GM18909 (cell line): ENCODE measurements at regions not wholly inside any gene's neighbourhood (a gene's known extent, or its start where the extent isn't known, plus 50 kb on each side); places are given as distances from the start of the nearest gene placed in this dataset.
A peak's percentile ranks its signal among the peaks of the same experiment; 100 is the strongest.
"Not testable (repeated sequence)": the region's sequence is repeated elsewhere in the genome, so short reads cannot be mapped to it uniquely, and the experiment has no call there.

Experiments
- ATAC-seq: cut with Tn5 transposase; IDR thresholded peaks from one replicate; pipeline ENCODE4 v1.9.1; 2021; ENCODE audit warnings: mild to moderate bottlenecking; ENCODE audit not compliant: unreplicated experiment, poor library complexity

DNA sequence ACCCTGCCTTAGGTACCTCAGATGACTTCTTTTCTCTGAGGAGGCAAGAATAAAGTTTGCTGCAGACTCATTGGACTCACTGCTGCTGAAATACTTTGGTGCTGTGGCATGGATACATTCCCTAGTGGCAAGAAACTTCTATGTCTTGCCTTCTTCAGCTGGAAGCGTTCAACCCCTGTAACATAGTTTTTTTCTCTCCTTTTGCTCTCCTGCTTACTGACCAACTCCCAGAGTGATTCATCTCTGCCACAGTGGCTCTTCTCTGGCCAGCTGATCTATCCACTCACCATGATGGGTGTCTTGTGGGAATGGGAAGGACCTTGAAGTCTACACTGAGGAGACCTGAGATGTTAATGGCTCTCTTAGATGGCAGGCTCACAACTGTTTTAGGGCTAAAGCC lies 309.3 kb upstream of the LRRTM4 start:
- ATAC-seq = no peak

DNA sequence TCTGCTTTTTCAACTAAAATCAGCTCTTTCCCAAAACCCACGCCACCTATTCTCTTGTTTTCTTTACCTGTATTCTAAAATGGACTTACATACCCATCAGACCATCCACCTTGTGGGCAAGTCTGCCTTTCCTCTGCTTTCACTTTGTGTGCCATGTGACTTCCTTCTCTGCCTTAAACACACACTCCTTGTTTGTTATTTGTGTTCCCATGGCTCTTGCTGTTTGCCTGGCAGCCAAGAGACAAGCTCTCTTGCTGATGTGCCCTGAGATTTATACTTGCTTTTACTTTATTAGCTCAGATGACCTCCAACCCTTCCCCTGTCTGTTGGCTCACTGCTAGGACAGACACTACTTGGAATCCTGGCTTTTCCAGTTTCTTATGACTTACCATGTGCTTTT lies 309.7 kb upstream of the LRRTM4 start:
- ATAC-seq = no peak

DNA sequence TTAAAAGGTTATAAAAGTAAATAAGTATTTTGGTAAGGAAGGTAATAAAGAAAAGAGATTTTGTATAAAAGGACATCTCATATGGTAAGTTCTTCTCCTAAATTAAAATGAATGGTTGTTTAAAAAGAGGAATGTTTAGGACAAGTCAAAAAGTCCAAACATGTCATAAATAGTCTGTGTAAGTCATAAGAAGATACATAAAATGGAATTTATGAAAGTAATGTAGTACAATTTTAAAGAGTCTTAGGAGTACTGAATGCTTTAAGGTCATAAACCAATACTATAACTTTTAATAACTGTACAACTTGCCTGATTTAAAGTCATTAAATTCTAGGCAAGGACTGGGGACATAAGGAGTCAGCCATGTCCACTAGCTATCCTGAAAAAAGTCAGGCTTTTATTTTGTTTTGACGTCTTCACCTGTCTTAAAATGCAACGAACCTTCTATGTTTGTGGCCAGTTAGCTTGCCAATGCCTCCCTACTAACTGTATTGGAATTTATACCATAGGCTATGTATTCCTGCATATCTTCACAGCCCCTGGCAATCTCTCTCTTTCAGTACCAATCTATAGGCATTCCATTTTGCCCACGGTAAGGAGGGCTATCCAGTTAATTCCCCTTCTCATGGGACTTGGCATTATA lies 312.3 kb upstream of the LRRTM4 start:
- no peak for ATAC-seq

DNA sequence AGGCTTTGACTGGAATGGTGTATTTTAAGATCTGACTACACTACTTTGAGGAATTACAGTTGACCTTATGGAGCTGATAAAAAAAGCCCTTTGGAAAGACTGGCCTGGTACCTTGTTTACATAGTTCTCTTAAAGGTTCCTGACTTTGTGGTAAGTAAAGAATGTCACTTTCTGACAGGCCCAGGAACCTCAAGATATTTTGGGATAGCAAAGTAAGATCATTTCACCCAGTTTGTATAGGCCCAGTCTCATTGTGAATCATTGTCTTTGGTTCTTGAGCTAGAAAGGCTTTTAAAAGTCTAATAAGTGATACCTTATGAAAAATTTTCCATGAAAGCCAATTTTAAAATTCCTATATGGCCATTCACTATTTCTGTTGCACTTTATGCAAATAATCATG lies 316.3 kb upstream of the LRRTM4 start:
- no peak for ATAC-seq

DNA sequence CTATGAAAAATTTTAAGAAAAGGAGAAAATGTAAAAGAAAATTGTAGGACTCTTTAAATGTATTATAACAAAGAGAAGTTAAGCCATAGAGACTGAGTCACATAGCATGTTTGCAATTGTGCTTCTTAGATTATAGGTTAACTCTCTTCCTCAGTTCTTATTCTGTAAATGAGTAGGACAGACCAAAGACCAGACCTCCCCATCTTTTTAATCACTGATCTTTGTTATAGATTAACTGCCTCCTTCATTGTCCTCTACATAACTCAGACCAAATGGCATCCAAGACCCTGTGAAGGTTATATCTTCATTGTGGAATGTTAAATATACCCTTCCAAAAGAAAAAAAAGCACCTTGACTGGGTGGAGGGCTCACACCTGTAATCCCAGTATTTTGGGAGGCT lies 316.9 kb upstream of the LRRTM4 start:
- ATAC-seq = peak; percentile 50

DNA sequence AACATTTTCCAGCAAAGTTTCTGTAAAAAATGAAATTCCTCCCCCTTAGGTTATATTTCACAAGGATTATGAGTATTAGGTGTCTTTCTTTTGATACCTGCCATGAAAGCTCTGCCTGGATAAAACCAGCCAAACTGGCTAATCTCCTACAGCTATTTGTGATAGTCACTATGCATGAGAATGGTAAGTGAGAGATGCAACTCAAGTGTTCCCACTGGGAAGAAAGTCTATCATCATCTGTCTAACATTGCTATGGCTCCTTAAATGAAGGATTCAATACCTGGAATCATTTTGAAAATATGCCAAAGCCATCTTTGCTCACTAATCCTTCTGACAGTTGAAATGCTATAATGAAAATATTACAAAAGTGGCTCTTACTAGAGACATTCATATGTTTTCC lies 339.9 kb upstream of the LRRTM4 start:
- no peak for ATAC-seq

DNA sequence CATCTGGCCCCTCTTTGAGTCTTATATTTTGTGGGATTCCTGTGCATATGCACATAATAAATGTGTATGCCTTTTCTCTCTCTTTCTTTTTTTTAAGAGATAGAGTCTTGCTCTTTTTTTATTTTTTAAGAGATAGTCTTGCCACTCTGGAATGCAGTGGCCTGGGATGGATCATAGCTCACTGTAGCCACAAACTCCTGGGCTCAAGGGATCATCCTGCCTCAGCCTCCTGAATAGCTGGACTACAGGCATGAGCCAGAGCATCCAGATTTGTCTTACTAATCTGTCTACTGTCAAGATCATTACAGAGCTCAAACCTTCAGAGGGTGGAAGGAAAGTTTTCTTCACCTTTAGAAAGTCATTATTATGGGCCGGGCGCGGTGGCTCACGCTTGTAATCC lies 342.2 kb upstream of the LRRTM4 start:
- ATAC-seq = no peak

DNA sequence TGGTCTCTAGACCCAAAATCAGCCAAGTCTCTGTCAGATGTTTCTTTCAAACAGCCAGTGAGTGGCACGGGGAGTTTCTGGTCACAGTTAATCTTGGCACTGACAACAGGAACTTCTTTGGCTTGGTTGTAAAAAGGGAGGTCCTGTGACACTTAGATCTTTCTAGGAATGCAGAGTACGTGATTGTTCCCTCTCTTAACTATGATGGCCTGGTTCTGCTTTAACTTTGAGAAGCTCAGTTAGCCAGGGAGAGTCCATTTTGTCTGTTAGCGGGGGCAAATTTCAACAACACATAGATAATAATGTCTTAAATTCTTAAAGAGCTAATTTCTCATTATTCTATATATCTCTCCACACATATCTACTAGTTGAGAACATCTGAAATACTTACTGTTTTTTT lies 344.5 kb upstream of the LRRTM4 start:
- no peak for ATAC-seq

DNA sequence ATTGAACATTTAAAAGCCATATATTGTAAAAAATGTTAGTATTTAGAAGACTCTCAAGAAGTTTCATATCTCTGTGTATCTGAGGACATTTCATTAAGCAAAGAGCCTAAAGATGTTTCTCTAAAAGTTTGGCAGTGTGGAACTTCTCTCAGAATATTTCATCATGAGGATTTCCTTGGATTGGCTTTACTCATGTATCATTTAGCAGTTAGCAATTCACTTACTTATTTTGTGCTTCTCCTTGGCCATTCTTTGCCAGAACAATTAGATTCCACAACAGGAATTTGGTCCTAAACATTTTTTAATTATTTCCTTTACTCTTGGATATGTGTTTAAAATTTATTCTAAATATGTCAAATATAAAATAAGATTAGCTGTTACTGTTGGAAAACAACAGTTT lies 345.0 kb upstream of the LRRTM4 start:
- ATAC-seq = no peak

DNA sequence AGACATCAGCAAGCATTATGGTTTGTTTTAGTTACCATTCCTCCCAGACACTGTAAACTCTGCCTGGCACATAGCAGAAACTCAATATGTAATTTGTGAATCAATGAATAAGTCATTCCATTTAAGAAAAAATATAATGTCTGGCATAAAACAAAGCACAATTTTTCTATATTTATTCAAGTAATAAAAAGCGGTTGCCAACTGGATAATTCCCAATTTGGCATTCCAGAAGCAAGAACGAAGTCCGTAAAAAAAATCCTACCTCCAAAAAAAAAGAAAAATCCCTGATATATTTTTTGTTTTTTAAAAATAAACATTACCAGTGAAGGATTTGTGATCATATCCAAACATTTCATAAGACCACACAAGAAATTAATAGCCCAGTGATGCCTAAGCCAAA lies 351.3 kb upstream of the LRRTM4 start:
- no peak for ATAC-seq

DNA sequence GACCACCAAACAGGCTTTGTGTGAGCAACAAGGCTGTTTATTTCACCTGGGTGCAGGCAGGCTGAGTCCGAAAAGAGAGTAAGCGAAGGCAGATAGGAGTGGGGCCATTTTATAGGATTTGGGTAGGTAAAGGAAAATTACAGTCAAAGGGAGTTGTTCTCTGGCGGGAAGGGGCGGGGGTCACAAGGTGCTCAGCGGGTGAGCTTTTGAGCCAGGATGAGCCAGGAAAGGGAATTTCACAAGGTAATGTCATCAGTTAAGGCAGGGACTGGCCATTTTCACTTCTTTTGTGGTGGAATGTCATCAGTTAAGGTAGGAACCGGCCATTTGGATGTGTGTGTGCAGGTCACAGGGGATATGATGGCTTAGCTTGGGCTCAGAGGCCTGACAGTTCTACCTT lies 378.0 kb upstream of the LRRTM4 start:
- not testable (repeated sequence) for ATAC-seq

DNA sequence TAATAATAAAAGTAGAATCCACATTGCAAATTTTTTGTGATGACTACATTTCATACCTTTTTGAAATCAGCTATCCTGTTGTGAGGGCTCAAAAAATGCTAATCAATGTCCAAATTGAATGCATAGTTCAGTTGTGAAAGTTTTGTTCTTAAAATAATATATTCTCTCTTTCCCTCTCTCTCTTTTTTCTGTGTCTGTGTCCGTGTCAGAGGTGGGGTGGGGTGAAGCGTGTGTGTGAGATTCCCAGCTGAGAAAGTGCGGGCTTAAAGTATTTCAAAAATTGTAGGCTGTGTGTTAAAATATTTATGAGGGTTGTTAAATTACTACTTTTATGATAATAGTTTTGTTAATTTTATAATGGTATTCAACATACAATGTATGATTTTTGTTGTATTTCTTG lies 388.0 kb upstream of the LRRTM4 start:
- ATAC-seq = no peak

DNA sequence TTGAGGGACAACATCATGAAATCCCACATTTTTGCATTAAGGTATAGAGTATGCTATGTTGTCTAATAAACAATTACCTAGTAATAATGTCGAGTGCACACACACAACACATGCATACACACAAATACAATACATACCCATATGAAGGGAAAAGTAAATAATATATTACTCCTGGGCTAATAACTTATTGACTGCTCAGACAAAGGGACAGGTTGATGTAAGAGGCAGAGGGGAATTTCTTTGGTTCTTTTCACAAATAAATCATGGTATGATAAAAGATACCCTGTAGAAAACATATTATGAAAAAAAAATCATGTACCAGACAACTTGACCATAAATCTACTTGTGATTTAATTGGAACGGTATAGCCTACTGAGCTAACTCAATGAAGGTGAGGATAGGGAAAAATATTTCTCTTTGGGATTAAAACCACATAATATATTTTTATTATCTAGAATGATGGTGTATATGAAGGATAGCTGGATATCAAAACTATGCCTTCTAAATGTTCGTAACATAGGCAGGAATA lies 398.7 kb upstream of the LRRTM4 start:
- ATAC-seq = no peak

DNA sequence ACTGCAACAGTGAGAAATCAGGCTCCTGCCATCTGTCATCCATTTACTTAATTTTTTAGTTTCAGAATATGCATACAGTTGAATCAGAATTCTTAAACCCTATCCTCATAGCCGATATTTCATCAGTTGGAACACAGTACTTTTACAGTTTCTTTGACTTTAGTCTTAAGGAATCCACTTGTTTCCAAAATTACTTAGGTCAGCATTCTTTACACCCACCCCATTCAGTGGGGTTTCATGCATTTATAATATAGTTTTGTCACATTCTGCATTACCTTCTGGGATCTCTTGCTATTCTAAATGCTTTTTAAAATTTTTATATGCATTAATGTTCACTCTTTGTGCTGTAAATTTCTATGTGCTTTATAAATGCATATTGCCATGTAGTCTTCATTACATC lies 400.4 kb upstream of the LRRTM4 start:
- no peak for ATAC-seq

DNA sequence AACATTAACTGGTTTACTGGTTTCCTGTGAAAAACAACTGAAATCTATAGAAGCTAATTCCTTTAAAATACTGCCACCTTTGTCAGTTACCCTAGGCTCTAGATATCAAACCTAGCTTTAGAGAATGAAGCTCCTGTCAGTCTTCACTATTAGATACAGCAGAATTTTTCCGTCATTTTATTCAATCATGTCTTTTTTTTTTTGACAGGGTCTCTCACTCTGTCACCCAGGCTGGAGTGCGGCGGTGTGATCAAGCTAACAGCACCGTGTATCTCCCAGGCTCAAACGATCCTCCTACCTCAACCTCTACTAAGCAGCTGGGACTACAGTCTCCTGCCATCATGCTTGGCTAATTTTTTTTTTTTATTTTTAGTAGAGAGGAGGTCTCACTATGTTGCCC lies 415.2 kb upstream of the LRRTM4 start:
- ATAC-seq = no peak

DNA sequence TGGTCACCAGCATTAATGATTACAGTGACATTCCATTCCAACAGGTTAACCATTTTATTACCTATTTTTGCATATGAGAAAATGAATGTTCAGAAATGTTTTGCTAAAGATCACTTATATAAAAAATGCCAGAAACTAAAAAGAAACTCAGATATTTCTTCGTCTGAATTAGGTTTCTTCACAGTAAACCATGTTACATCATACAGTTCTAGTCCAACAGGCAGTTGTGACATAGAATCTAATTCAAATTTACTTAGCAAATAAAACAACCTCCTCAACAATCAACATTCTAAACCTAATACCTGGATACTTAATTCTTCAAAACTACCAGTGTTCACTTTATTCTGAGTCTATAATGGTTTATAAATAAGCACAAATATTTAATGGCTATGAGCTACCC lies 416.3 kb upstream of the LRRTM4 start:
- no peak for ATAC-seq

DNA sequence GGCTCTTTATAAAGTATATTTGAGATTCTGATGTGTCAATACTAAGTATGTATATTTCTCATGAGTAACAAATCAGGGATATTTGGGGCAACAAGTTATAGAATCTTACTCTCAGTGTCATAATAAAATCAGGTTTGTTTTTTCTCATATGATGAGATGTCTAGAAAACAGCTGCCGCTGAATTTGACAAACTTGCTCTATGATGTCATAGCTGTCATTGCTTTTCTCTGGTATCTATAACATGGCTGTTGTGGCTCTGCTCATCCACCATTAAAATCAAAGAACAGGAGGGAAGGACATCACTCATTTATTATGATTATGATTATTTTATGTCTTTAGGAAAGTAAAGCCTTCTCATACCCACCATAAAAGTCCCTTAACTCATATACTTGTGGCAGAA lies 417.2 kb upstream of the LRRTM4 start:
- ATAC-seq = no peak

DNA sequence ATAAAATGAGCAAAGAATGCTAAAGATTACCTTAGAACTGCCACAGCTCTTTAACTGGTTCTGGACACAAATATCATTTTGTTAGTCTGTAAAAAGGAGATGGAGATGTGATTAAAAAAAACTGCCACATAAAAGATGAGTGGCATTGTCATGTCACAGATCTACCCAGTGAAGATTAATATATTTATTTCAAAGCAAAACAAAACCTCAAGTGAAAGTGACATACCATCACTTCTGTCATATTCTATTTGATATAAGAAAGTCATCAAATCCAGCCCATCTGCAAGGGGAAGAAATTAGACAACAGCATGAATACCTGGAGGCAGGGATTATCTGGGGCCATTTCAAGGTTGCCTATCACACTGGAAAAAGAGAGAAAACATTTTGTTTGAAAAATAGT lies 417.6 kb upstream of the LRRTM4 start:
- no peak for ATAC-seq

DNA sequence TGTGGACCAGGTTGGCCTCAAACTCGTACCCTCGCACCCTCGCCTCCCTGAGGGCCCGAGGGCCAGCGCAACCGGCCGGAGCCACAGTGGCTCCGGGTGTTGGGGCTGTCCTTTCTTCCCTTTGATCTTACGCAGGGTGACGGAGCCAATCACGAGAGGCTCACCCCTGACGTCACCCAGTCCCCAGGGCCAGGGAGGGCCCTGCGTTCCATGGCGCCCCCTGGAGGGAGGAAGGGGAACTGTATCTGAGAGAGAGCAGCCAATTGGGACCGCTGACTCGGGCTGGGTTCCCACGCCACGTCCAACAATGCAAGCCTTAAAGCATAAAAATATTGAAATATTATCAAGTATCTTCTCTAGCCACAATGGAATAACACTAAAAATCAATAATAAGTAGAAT lies 432.8 kb upstream of the LRRTM4 start:
- no peak for ATAC-seq

DNA sequence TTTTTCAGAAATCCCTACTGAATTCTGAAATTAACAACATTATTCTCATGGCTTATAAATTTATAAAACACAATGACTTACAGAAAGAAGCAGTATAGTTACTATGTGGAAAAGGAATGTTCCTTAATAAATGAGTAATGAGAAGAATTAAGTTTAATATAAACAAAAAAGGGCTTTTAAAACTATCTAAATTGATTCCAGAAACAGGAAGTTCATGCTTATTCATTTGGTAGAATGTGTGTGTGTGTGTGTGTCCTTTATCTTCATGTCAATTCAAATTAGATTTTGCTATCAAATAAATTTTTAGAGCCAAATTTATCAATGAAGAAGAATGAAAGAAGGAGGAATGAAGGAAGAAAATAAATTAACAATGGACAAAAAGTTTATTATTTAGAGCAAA lies 440.8 kb upstream of the LRRTM4 start:
- no peak for ATAC-seq

DNA sequence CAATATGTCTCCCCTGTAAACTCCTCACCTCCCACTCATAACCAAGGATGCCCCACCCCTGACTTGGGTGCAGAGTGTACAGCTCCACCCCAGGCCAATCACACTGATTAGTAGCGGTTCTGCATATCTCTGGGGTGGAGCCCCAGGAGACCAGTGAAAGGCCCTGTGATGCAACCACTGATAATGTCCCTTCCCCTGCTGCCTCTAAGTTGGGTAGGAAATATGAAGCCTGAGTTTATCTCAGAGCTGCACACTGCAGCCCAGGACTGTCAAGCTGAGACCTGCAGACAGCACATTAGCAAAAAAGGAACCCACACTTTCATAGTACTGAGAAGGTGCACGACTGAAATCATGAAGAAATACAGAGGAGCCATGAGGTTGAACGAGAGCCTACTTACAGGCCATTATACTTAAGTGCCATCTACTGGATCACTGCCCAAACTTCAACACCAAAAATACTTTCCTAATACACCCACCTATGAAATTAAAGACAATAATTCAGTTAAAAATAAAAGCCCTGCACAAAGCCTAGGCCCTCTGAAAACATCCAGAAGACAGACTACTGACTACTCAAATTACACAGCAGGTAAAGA lies 455.4 kb upstream of the LRRTM4 start:
- no peak for ATAC-seq

DNA sequence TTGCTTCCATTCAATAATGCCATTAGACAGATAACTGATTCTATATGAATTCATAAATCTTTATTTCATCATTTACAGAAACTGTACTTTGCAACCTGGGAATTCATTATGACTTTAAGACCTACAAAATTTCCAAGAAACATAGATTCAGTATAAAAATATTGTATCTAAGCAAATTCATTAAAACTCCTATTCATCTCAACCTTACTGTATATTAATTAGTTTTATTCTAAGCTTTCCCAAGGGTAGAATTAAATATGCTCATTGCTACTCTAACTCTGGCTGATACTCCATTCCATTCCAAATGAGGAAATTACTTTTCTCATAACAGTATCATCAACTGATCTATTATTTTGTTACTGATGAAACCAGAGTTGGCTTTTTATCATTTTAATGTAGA lies 473.0 kb upstream of the LRRTM4 start:
- no peak for ATAC-seq
